ENCODE measurements at regions not wholly inside any gene's neighbourhood (a gene's known extent, or its start where the extent isn't known, plus 50 kb on each side); places are given as distances from the start of the nearest gene placed in this dataset.

- H3K4me1 ChIP-seq, result no peaks in the 10 kb centered on the region
- no peak overlapping the region for H3K4me3 ChIP-seq
- intact Hi-C loops (cut with DNase I), result no loop called here
- no peak overlapping the region for H3K27ac ChIP-seq
- ATAC-seq (no peak), DNase-seq (no peak)
- H3K27me3 ChIP-seq (ENCODE audit: insufficient read depth in 3 of 3, low read length in 2 of 3), result peaks cover 0 to 38% (median 4%) of the 10 kb centered on the region in 3 donors
- H3K9me3 ChIP-seq, result no peaks in the 10 kb centered on the region
- WGBS, 3 donors, result 17 to 34% (median 27%) methylated on average over 9 of the region's 9 CpGs
- no peaks in the 10 kb centered on the region for H3K36me3 ChIP-seq (ENCODE audit: insufficient read depth in 1 of 2, low read depth in 1 of 2)
- no peak for TF ChIP-seq CTCF (IDR thresholded peaks at IDR 0.05)
Measured at GRCh38 chr17:6348891-6349290, 86.0 kb downstream of the AIPL1 start.

GRCh38 chr17:6347776-6348175, 87.1 kb downstream of the AIPL1 start:
- H3K36me3 ChIP-seq (ENCODE audit: insufficient read depth in 1 of 2, low read depth in 1 of 2), result no peaks in the 10 kb centered on the region
- DNase-seq (no peak), ATAC-seq (no peak)
- no peak for TF ChIP-seq CTCF (IDR thresholded peaks at IDR 0.05)
- 77 to 83% (median 80%) methylated on average over 4 of the region's 4 CpGs for WGBS, 3 donors
- peaks cover 0 to 38% (median 4%) of the 10 kb centered on the region in 3 donors for H3K27me3 ChIP-seq (ENCODE audit: insufficient read depth in 3 of 3, low read length in 2 of 3)
- no peak overlapping the region for H3K27ac ChIP-seq
- no peaks in the 10 kb centered on the region for H3K4me1 ChIP-seq
- no peaks in the 10 kb centered on the region for H3K9me3 ChIP-seq
- no peak overlapping the region for H3K4me3 ChIP-seq
- intact Hi-C loops (cut with DNase I), result no loop called here

GRCh38 chr17:6346986-6347385, 87.9 kb downstream of the AIPL1 start:
- no peak overlapping the region for H3K4me3 ChIP-seq
- DNase-seq (no peak), ATAC-seq (no peak)
- H3K27ac ChIP-seq, result no peak overlapping the region
- no peaks in the 10 kb centered on the region for H3K4me1 ChIP-seq
- H3K27me3 ChIP-seq (ENCODE audit: insufficient read depth in 3 of 3, low read length in 2 of 3), result peaks cover 0 to 36% (median 4%) of the 10 kb centered on the region in 3 donors
- intact Hi-C loops (cut with DNase I), result no loop called here
- no peak for TF ChIP-seq CTCF (IDR thresholded peaks at IDR 0.05)
- 96 to 100% (median 97%) methylated on average over 2 of the region's 2 CpGs for WGBS, 3 donors
- H3K9me3 ChIP-seq, result no peaks in the 10 kb centered on the region
- no peaks in the 10 kb centered on the region for H3K36me3 ChIP-seq (ENCODE audit: insufficient read depth in 1 of 2, low read depth in 1 of 2)

- TF ChIP-seq CTCF (IDR thresholded peaks at IDR 0.05), result no peak
- Histone ChIP-seq H3K36me3 (ENCODE audit: insufficient read depth in 1 of 2, low read depth in 1 of 2) (no peaks in the 10 kb centered on the region), H3K4me1 (no peaks in the 10 kb centered on the region), H3K4me3 (no peak overlapping the region), H3K27ac (no peak overlapping the region), H3K9me3 (no peaks in the 10 kb centered on the region), H3K27me3 (ENCODE audit: insufficient read depth in 3 of 3, low read length in 2 of 3) (peaks cover 0 to 32% (median 4%) of the 10 kb centered on the region in 3 donors)
- DNase-seq (no peak), ATAC-seq (no peak)
- intact Hi-C loops (cut with DNase I), result no loop called here
- WGBS, 3 donors, result 25 to 29% (median 29%) methylated on average over 6 of the region's 6 CpGs
Measured at GRCh38 chr17:6346156-6346786, 88.7 kb downstream of the AIPL1 start.

- TF ChIP-seq CTCF (IDR thresholded peaks at IDR 0.05), result no peak
- Histone ChIP-seq H3K4me1 (no peaks in the 10 kb centered on the region), H3K27ac (no peak overlapping the region), H3K9me3 (no peaks in the 10 kb centered on the region), H3K27me3 (ENCODE audit: insufficient read depth in 3 of 3, low read length in 2 of 3) (peaks cover 0 to 11% (median 4%) of the 10 kb centered on the region in 3 donors), H3K36me3 (ENCODE audit: insufficient read depth in 1 of 2, low read depth in 1 of 2) (no peaks in the 10 kb centered on the region), H3K4me3 (no peak overlapping the region)
- DNase-seq (no peak), ATAC-seq (no peak)
- intact Hi-C loops (cut with DNase I), result no loop called here
- WGBS, 3 donors, result 84 to 95% (median 90%) methylated on average over 3 of the region's 3 CpGs
Measured at GRCh38 chr17:6343736-6344135, 91.2 kb downstream of the AIPL1 start.

All from psoas muscle (tissue), 7 donors.